GM12878 (cell line): ENCODE measurements at regions not wholly inside any gene's neighbourhood (a gene's known extent, or its start where the extent isn't known, plus 50 kb on each side); places are given as distances from the start of the nearest gene placed in this dataset.

Source experiments
- BACH1 ChIP-seq: fragments of 450-650 bp; IDR thresholded peaks from 2 replicates; pipeline ENCODE4 v1.6.1; 2017; ENCODE audit warnings: mild to moderate bottlenecking, borderline replicate concordance
- BMI1 ChIP-seq: fragments of 450-650 bp; IDR thresholded peaks from 2 replicates; pipeline ENCODE4 v1.6.1; 2016; ENCODE audit warnings: mild to moderate bottlenecking, moderate library complexity, borderline replicate concordance
- CHD2 ChIP-seq: IDR thresholded peaks from 2 replicates; pipeline ENCODE4 v1.6.1; 2011; ENCODE audit warnings: low read depth, low read length, improper control_type of control experiment, borderline replicate concordance
- CTCF ChIP-seq, 3 experiments: IDR thresholded peaks in 2 of 3; conservative IDR thresholded peaks in 1 of 3; 2 replicates each; pipeline ENCODE4 v1.5.1; 2011; ENCODE audit warnings: low read depth in 3 of 3, low read length in 3 of 3, mild to moderate bottlenecking in 3 of 3, control low read depth in 2 of 3, moderate library complexity in 2 of 3, inconsistent platforms in 1 of 3, mixed read lengths in 1 of 3; ENCODE audit not compliant: control insufficient read depth in 2 of 3, insufficient read depth in 1 of 3; ENCODE audit errors: extremely low read depth in 1 of 3
- EP300 ChIP-seq, 2 experiments: fragments of 150-350 bp in 1 of 2; IDR thresholded peaks; 2 replicates each; pipeline ENCODE4 v1.6.1; 2011 to 2012; ENCODE audit warnings: low read depth in 2 of 2, low read length in 2 of 2, borderline replicate concordance in 1 of 2, improper control_type of control experiment in 1 of 2, inconsistent platforms in 1 of 2; ENCODE audit not compliant: control insufficient read depth in 1 of 2
- EZH2 ChIP-seq: IDR thresholded peaks from 2 replicates; pipeline ENCODE4 v1.6.1; 2012; ENCODE audit warnings: low read depth, mild to moderate bottlenecking, control low read depth, inconsistent platforms, low read length, borderline replicate concordance; ENCODE audit not compliant: control insufficient read depth
- GABPA ChIP-seq: IDR thresholded peaks from 2 replicates; pipeline ENCODE4 v1.6.1; 2014; ENCODE audit warnings: antibody characterized with exemption, low read depth, mild to moderate bottlenecking, inconsistent platforms
- GATAD2B ChIP-seq: fragments of 450-650 bp; conservative IDR thresholded peaks from 2 replicates; pipeline ENCODE4 v1.6.1; 2017; ENCODE audit warnings: low read depth, mild to moderate bottlenecking, moderate library complexity
- HDGF ChIP-seq: fragments of 450-650 bp; IDR thresholded peaks from 2 replicates; pipeline ENCODE4 v1.6.1; 2016; ENCODE audit warnings: antibody characterized with exemption
- ZBTB40 ChIP-seq: fragments of 450-650 bp; IDR thresholded peaks from 2 replicates; pipeline ENCODE4 v1.6.1; 2016; ENCODE audit warnings: mild to moderate bottlenecking, moderate library complexity, borderline replicate concordance

- TF ChIP-seq ZBTB40 (no peak), EZH2 (no peak), CTCF (IDR thresholded peaks at IDR 0.05 in 2 of 3, conservative IDR thresholded peaks at IDR 0.05 in 1 of 3; ENCODE audit: control insufficient read depth in 2 of 3, extremely low read depth in 1 of 3, insufficient read depth in 1 of 3, low read depth in 3 of 3, low read length in 3 of 3) (no peak), BMI1 (no peak), CHD2 (no peak), GABPA (no peak), EP300 (IDR thresholded peaks at IDR 0.05; ENCODE audit: borderline replicate concordance in 1 of 2, control insufficient read depth in 1 of 2, low read depth in 2 of 2, low read length in 2 of 2) (no peak), GATAD2B (no peak), HDGF (no peak), BACH1 (no peak)
Observed at GRCh38 chr4:3598695-3599227, 66.5 kb upstream of the LRPAP1 start.
